ENCODE measurements at regions not wholly inside any gene's neighbourhood (a gene's known extent, or its start where the extent isn't known, plus 50 kb on each side); places are given as distances from the start of the nearest gene placed in this dataset.

GRCh38 chr10:16363741-16364140 lies 73.1 kb upstream of the PTER start:
- TF ChIP-seq ZNF8 (CRISPR knock-in tag; IDR thresholded peaks at IDR 0.05) (no peak), ZNF70 (CRISPR knock-in tag; IDR thresholded peaks at IDR 0.05) (no peak), ZFP30 (CRISPR knock-in tag; IDR thresholded peaks at IDR 0.05) (no peak), BACH2 (CRISPR knock-in tag; IDR thresholded peaks at IDR 0.05; ENCODE audit: borderline replicate concordance) (no peak), PATZ1 (CRISPR knock-in tag; IDR thresholded peaks at IDR 0.05; ENCODE audit: borderline replicate concordance) (no peak), ZNF565 (CRISPR knock-in tag; conservative IDR thresholded peaks at IDR 0.05; ENCODE audit: low read depth) (no peak), CREB5 (CRISPR knock-in tag; IDR thresholded peaks at IDR 0.05; ENCODE audit: low read depth) (no peak), TOX (CRISPR knock-in tag; IDR thresholded peaks at IDR 0.05; ENCODE audit: borderline replicate concordance) (no peak), RARB (CRISPR knock-in tag; IDR thresholded peaks at IDR 0.05) (no peak), POU6F1 (CRISPR knock-in tag; IDR thresholded peaks at IDR 0.05; ENCODE audit: borderline replicate concordance, low read depth) (no peak), ARNTL (CRISPR knock-in tag; IDR thresholded peaks at IDR 0.05; ENCODE audit: borderline replicate concordance, low read depth) (no peak), PPARA (CRISPR knock-in tag; IDR thresholded peaks at IDR 0.05; ENCODE audit: borderline replicate concordance) (no peak)
